Activated naive CD8-positive, alpha-beta T cell treated with anti-CD3 and anti-CD28 coated beads, Interleukin-2, amount 10 ng/mL, durations not matched to agents 7 days and 5 days (primary cell): ENCODE measurements at regions not wholly inside any gene's neighbourhood (a gene's known extent, or its start where the extent isn't known, plus 50 kb on each side); places are given as distances from the start of the nearest gene placed in this dataset.

Experiments used
- ATAC-seq: fragments of 150-1000 bp; cut with Tn5 transposase; one replicate; pipeline ENCODE4 v1.10.0; 2021; ENCODE audit warnings: low read depth, moderate library complexity
- POLR2A ChIA-PET: fragments of 350-600 bp; sonication (Branson Sonifier 250); formaldehyde crosslinking; loops from one replicate; lab custom pipeline; 2021; ENCODE audit warnings: antibody characterized with exemption; lab: Charles Lee
- DNase-seq: peaks from one replicate; pipeline ENCODE4 v3.0.0; 2021
- H3K27ac Mint-ChIP-seq: one replicate; pipeline ENCODE4 v1.8.0; 2022; ENCODE audit warnings: mild to moderate bottlenecking, mixed read lengths
- H3K27me3 Mint-ChIP-seq: one replicate; pipeline ENCODE4 v1.8.0; 2022; ENCODE audit warnings: mild to moderate bottlenecking, moderate library complexity, mixed read lengths
- H3K36me3 Mint-ChIP-seq: one replicate; pipeline ENCODE4 v1.8.0; 2021; ENCODE audit warnings: mild to moderate bottlenecking, mixed read lengths
- H3K4me1 Mint-ChIP-seq: one replicate; pipeline ENCODE4 v1.8.0; 2021; ENCODE audit warnings: mixed read lengths
- H3K4me3 Mint-ChIP-seq: one replicate; pipeline ENCODE4 v1.8.0; 2022; ENCODE audit warnings: mild to moderate bottlenecking, moderate library complexity, mixed read lengths
- H3K9me3 Mint-ChIP-seq: one replicate; pipeline ENCODE4 v1.8.0; 2021; ENCODE audit warnings: mixed read lengths

- no peak for ATAC-seq
- POLR2A ChIA-PET: no interaction called here
- Mint-ChIP-seq H3K27me3 (no peaks in the 10 kb centered on the region), H3K4me1 (no peaks in the 10 kb centered on the region), H3K27ac (no peak overlapping the region), H3K9me3 (no peaks in the 10 kb centered on the region), H3K4me3 (no peak overlapping the region), H3K36me3 (no peaks in the 10 kb centered on the region)
- DNase-seq: no peak
Observed at GRCh38 chr2:193988784-193989183, 1668.2 kb upstream of the SLC39A10 start.

GRCh38 chr2:193985272-193985671 lies 1671.8 kb upstream of the SLC39A10 start:
- Mint-ChIP-seq H3K9me3 (no peaks in the 10 kb centered on the region), H3K27ac (no peak overlapping the region), H3K36me3 (no peaks in the 10 kb centered on the region), H3K4me1 (no peaks in the 10 kb centered on the region), H3K27me3 (no peaks in the 10 kb centered on the region), H3K4me3 (no peak overlapping the region)
- ATAC-seq (no peak), DNase-seq (no peak)
- POLR2A ChIA-PET: no interaction called here

GRCh38 chr2:193980599-193980998 lies 1676.4 kb upstream of the SLC39A10 start:
- Mint-ChIP-seq H3K27ac (no peak overlapping the region), H3K27me3 (no peaks in the 10 kb centered on the region), H3K36me3 (no peaks in the 10 kb centered on the region), H3K9me3 (no peaks in the 10 kb centered on the region), H3K4me1 (no peaks in the 10 kb centered on the region), H3K4me3 (no peak overlapping the region)
- POLR2A ChIA-PET: no interaction called here
- no peak for ATAC-seq
- no peak for DNase-seq

GRCh38 chr2:193973781-193974180 lies 1683.2 kb upstream of the SLC39A10 start:
- Mint-ChIP-seq H3K27ac (no peak overlapping the region), H3K36me3 (no peaks in the 10 kb centered on the region), H3K27me3 (no peaks in the 10 kb centered on the region), H3K4me3 (no peak overlapping the region), H3K4me1 (no peaks in the 10 kb centered on the region), H3K9me3 (peaks cover 1% of the 10 kb centered on the region)
- ATAC-seq (no peak), DNase-seq (no peak)
- POLR2A ChIA-PET: no interaction called here

- Mint-ChIP-seq H3K4me1 (no peaks in the 10 kb centered on the region), H3K27ac (no peak overlapping the region), H3K4me3 (no peak overlapping the region), H3K9me3 (peaks cover 1% of the 10 kb centered on the region), H3K27me3 (no peaks in the 10 kb centered on the region), H3K36me3 (no peaks in the 10 kb centered on the region)
- DNase-seq: no peak
- no peak for ATAC-seq
- POLR2A ChIA-PET: no interaction called here
Observed at GRCh38 chr2:193966590-193966989, 1690.4 kb upstream of the SLC39A10 start.

GRCh38 chr2:193965263-193965662 lies 1691.8 kb upstream of the SLC39A10 start:
- Mint-ChIP-seq H3K27ac (no peak overlapping the region), H3K4me1 (no peaks in the 10 kb centered on the region), H3K9me3 (peaks cover 1% of the 10 kb centered on the region), H3K4me3 (no peak overlapping the region), H3K27me3 (no peaks in the 10 kb centered on the region), H3K36me3 (no peaks in the 10 kb centered on the region)
- ATAC-seq: no peak
- POLR2A ChIA-PET: no interaction called here
- DNase-seq: no peak

GRCh38 chr2:193963472-193964119 lies 1693.4 kb upstream of the SLC39A10 start:
- Mint-ChIP-seq H3K36me3 (no peaks in the 10 kb centered on the region), H3K27me3 (no peaks in the 10 kb centered on the region), H3K4me1 (no peaks in the 10 kb centered on the region), H3K27ac (no peak overlapping the region), H3K9me3 (no peaks in the 10 kb centered on the region), H3K4me3 (no peak overlapping the region)
- POLR2A ChIA-PET: no interaction called here
- no peak for DNase-seq
- no peak for ATAC-seq

- Mint-ChIP-seq H3K27me3 (peaks cover 1% of the 10 kb centered on the region), H3K9me3 (no peaks in the 10 kb centered on the region), H3K36me3 (no peaks in the 10 kb centered on the region), H3K4me3 (no peak overlapping the region), H3K27ac (no peak overlapping the region), H3K4me1 (no peaks in the 10 kb centered on the region)
- POLR2A ChIA-PET: no interaction called here
- ATAC-seq (no peak), DNase-seq (no peak)
Observed at GRCh38 chr2:193946806-193947205, 1710.2 kb upstream of the SLC39A10 start.

GRCh38 chr2:193943406-193943960 lies 1713.5 kb upstream of the SLC39A10 start:
- POLR2A ChIA-PET: no interaction called here
- H3K27ac Mint-ChIP-seq: no peak overlapping the region
- no peaks in the 10 kb centered on the region for H3K36me3 Mint-ChIP-seq
- ATAC-seq (no peak), DNase-seq (no peak)
- no peaks in the 10 kb centered on the region for H3K9me3 Mint-ChIP-seq
- H3K4me3 Mint-ChIP-seq: no peak overlapping the region
- peaks cover 1% of the 10 kb centered on the region for H3K27me3 Mint-ChIP-seq
- H3K4me1 Mint-ChIP-seq: no peaks in the 10 kb centered on the region

GRCh38 chr2:193935114-193935513 lies 1721.9 kb upstream of the SLC39A10 start:
- Mint-ChIP-seq H3K4me1 (no peaks in the 10 kb centered on the region), H3K27me3 (no peaks in the 10 kb centered on the region), H3K9me3 (no peaks in the 10 kb centered on the region), H3K36me3 (no peaks in the 10 kb centered on the region), H3K4me3 (no peak overlapping the region), H3K27ac (no peak overlapping the region)
- DNase-seq (no peak), ATAC-seq (no peak)
- POLR2A ChIA-PET: no interaction called here

GRCh38 chr2:193929131-193929530 lies 1727.9 kb upstream of the SLC39A10 start:
- no peaks in the 10 kb centered on the region for H3K27me3 Mint-ChIP-seq
- POLR2A ChIA-PET: no interaction called here
- H3K27ac Mint-ChIP-seq: no peak overlapping the region
- DNase-seq (no peak), ATAC-seq (no peak)
- H3K4me1 Mint-ChIP-seq: no peaks in the 10 kb centered on the region
- H3K4me3 Mint-ChIP-seq: no peak overlapping the region
- no peaks in the 10 kb centered on the region for H3K36me3 Mint-ChIP-seq
- H3K9me3 Mint-ChIP-seq: no peaks in the 10 kb centered on the region

GRCh38 chr2:193907561-193907960 lies 1712.8 kb upstream of the TMEFF2 start:
- ATAC-seq: no peak
- Mint-ChIP-seq H3K27ac (no peak overlapping the region), H3K9me3 (no peaks in the 10 kb centered on the region), H3K27me3 (no peaks in the 10 kb centered on the region), H3K4me3 (no peak overlapping the region), H3K4me1 (no peaks in the 10 kb centered on the region), H3K36me3 (no peaks in the 10 kb centered on the region)
- DNase-seq: no peak
- POLR2A ChIA-PET: no interaction called here

- Mint-ChIP-seq H3K4me3 (no peak overlapping the region), H3K27me3 (no peaks in the 10 kb centered on the region), H3K27ac (no peak overlapping the region), H3K4me1 (no peaks in the 10 kb centered on the region), H3K36me3 (no peaks in the 10 kb centered on the region), H3K9me3 (no peaks in the 10 kb centered on the region)
- ATAC-seq: no peak
- POLR2A ChIA-PET: no interaction called here
- DNase-seq: no peak
Observed at GRCh38 chr2:193900292-193900691, 1705.6 kb upstream of the TMEFF2 start.

GRCh38 chr2:193895226-193895625 lies 1700.5 kb upstream of the TMEFF2 start:
- H3K4me3 Mint-ChIP-seq: no peak overlapping the region
- ATAC-seq: no peak

More at GRCh38 chr2:193895226-193895625, 1700.5 kb upstream of the TMEFF2 start:
- DNase-seq: no peak
- no peak overlapping the region for H3K27ac Mint-ChIP-seq
- no peaks in the 10 kb centered on the region for H3K4me1 Mint-ChIP-seq
- no peaks in the 10 kb centered on the region for H3K27me3 Mint-ChIP-seq
- H3K9me3 Mint-ChIP-seq: no peaks in the 10 kb centered on the region
- H3K36me3 Mint-ChIP-seq: no peaks in the 10 kb centered on the region
- POLR2A ChIA-PET: no interaction called here
